Spleen (tissue), 11 donors: ENCODE measurements at regions not wholly inside any gene's neighbourhood (a gene's known extent, or its start where the extent isn't known, plus 50 kb on each side); places are given as distances from the start of the nearest gene placed in this dataset.
"Not testable (repeated sequence)": the region's sequence is repeated elsewhere in the genome, so short reads cannot be mapped to it uniquely, and the experiment has no call there.

Source experiments
- DNase-seq: peaks from one replicate; pipeline ENCODE4 v3.0.0-alpha.2; 2020
- H3K27ac ChIP-seq, 8 donors: fragments of 200-600 bp; sonication (generic) in 7 of 8; 1 replicate in 4 of 8; 2 replicates in 4 of 8; pipeline versions ENCODE4 v1.5.0 to v1.8.0; 2016 to 2021; ENCODE audit warnings: inconsistent platforms in 4 of 8, mild to moderate bottlenecking in 4 of 8, moderate library complexity in 1 of 8
- H3K27me3 ChIP-seq, 7 donors: fragments of 200-600 bp; sonication (generic) in 6 of 7; replicated peaks in 1 of 7; 1 replicate in 4 of 7; 2 replicates in 3 of 7; pipeline versions ENCODE4 v1.5.0 to v1.8.0; 2016 to 2021; ENCODE audit warnings: inconsistent platforms in 3 of 7, mild to moderate bottlenecking in 1 of 7
- H3K36me3 ChIP-seq, 6 donors: fragments of 200-600 bp; sonication (generic) in 5 of 6; 1 replicate in 4 of 6; 2 replicates in 2 of 6; pipeline versions ENCODE4 v1.5.0 to v1.8.0; 2016 to 2021; ENCODE audit warnings: inconsistent platforms in 2 of 6
- H3K4me1 ChIP-seq, 6 donors: fragments of 200-600 bp; sonication (generic) in 5 of 6; 1 replicate in 3 of 6; 2 replicates in 3 of 6; pipeline versions ENCODE4 v1.5.0 to v1.8.0; 2016 to 2021; ENCODE audit warnings: inconsistent platforms in 3 of 6
- H3K4me3 ChIP-seq, 8 donors: fragments of 200-600 bp; sonication (generic) in 7 of 8; 1 replicate in 4 of 8; 2 replicates in 4 of 8; pipeline versions ENCODE4 v1.5.0 to v1.8.0; 2016 to 2021; ENCODE audit warnings: inconsistent platforms in 4 of 8, mild to moderate bottlenecking in 4 of 8, moderate library complexity in 2 of 8
- H3K9me3 ChIP-seq, 8 donors: fragments of 200-600 bp; sonication (generic) in 7 of 8; 1 replicate in 4 of 8; 2 replicates in 4 of 8; pipeline versions ENCODE4 v1.5.0 to v1.8.0; 2016 to 2021; ENCODE audit warnings: inconsistent platforms in 4 of 8
- POLR2A ChIP-seq, 3 donors: fragments of 450-650 bp; IDR thresholded peaks; one replicate each; pipeline ENCODE4 v1.5.1; 2017; ENCODE audit warnings: antibody characterized with exemption in 3 of 3, mild to moderate bottlenecking in 1 of 3
- POLR2AphosphoS5 ChIP-seq, 3 donors: sonication (generic); formaldehyde crosslinking; IDR thresholded peaks; one replicate each; pipeline ENCODE4 v1.5.1; 2017; ENCODE audit warnings: antibody characterized with exemption in 3 of 3
- WGBS, 5 donors: extraction: QIAGEN DNeasy Blood & Tissue Kit in 3 of 5; methylation state at CpG; one replicate each; pipeline versions ENCODE4 v1.1.5 to v1.1.7; 2013 to 2018; 5-methylcytosine and 5-hydroxymethylcytosine counted together
- intact Hi-C: fragments of 100-400 bp; cut with DNase I; formaldehyde crosslinking; loops from one replicate; pipeline ENCODE4 v1.15.0; 2023; ENCODE audit warnings: low total_unique reads
- TF ChIP-seq, protein P1 (sequence below), 11 experiments: fragments of 200-600 bp in 7 of 11; fragments of 450-650 bp in 4 of 11; sonication (generic) in 4 of 11; IDR thresholded peaks in 8 of 11; conservative IDR thresholded peaks in 3 of 11; 1 replicate in 7 of 11; 2 replicates in 4 of 11; pipeline versions ENCODE4 v1.4.0 to v1.8.0; 2016 to 2021; ENCODE audit warnings: antibody characterized with exemption in 11 of 11, inconsistent platforms in 4 of 11, mild to moderate bottlenecking in 1 of 11
- donor health status: healthy with polysubstance abuse.
- donor health status: DM: no; HTN: no; CAD: no; lungs with moderate emphysema.
- donor health status: DM: no; HTN: no; CAD: no.
- donor health status: Bipolar disorder and iron deficiency.
- donor health status: healthy.
- donor health status: DM: no; HTN: no; CAD: no.
- donor health status: DM: yes; HTN: yes; CAD: no.

DNA sequence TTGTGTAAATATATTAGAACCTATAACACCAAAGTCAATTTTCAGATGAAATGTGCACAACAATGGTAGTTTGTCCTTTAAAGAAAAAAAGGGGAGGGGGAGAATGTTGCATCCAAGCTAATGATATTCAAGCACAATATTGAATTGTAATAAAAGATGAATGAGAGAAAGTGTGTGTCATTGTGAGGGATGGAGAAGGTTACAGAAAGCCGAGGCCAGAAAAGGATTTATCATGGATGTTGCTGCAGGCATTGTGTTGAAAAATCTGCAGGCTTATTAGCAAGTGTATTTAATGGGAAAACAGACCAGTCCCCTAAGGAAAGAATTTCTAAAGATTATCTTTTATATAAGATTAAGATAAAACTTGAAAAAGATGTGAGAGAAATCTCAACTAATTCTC, 186.5 kb downstream of the SPTSSA start:
- H3K4me1 ChIP-seq = no peaks in the 10 kb centered on the region
- no peaks in the 10 kb centered on the region for H3K36me3 ChIP-seq
- no peak overlapping the region for H3K4me3 ChIP-seq
- no peak for TF ChIP-seq POLR2A (IDR thresholded peaks at IDR 0.05)
- no peak for TF ChIP-seq POLR2AphosphoS5 (IDR thresholded peaks at IDR 0.05)
- TF ChIP-seq, protein P1, sequence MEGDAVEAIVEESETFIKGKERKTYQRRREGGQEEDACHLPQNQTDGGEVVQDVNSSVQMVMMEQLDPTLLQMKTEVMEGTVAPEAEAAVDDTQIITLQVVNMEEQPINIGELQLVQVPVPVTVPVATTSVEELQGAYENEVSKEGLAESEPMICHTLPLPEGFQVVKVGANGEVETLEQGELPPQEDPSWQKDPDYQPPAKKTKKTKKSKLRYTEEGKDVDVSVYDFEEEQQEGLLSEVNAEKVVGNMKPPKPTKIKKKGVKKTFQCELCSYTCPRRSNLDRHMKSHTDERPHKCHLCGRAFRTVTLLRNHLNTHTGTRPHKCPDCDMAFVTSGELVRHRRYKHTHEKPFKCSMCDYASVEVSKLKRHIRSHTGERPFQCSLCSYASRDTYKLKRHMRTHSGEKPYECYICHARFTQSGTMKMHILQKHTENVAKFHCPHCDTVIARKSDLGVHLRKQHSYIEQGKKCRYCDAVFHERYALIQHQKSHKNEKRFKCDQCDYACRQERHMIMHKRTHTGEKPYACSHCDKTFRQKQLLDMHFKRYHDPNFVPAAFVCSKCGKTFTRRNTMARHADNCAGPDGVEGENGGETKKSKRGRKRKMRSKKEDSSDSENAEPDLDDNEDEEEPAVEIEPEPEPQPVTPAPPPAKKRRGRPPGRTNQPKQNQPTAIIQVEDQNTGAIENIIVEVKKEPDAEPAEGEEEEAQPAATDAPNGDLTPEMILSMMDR (IDR thresholded peaks at IDR 0.05 in 8 of 11, conservative IDR thresholded peaks at IDR 0.05 in 3 of 11) = no peak
- H3K27ac ChIP-seq = no peak overlapping the region
- peaks cover 0 to 2% (median 0%) of the 10 kb centered on the region in 8 donors for H3K9me3 ChIP-seq
- WGBS, 5 donors = 70 to 94% (median 86%) methylated on average over 1 of the region's 1 CpG
- no peak for DNase-seq
- intact Hi-C loops = no loop called here
- no peaks in the 10 kb centered on the region for H3K27me3 ChIP-seq

DNA sequence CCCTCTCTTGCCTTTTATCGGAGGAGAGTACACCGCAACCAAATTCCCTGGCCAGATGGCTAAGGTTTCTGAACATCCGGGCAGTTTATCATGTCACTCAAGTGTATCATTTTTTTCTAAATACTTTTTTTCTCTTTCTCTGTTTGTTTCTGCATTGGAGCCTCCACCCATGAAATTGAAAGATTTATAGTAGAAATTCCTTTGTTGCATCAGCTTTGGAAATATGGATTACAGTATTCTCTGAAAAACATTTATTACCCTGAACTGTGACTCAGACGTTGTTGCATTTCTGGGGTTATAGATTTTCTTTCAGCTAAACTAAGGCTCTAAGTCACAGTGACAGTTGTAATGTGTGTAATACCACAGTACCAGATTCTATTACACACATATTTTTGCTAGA, 187.0 kb downstream of the SPTSSA start:
- no peak overlapping the region for H3K4me3 ChIP-seq
- no peak for DNase-seq
- intact Hi-C loops = no loop called here
- WGBS, 5 donors = 78 to 93% (median 80%) methylated on average over 4 of the region's 4 CpGs
- no peaks in the 10 kb centered on the region for H3K27me3 ChIP-seq
- H3K9me3 ChIP-seq = no peaks in the 10 kb centered on the region
- no peak for TF ChIP-seq POLR2AphosphoS5 (IDR thresholded peaks at IDR 0.05)
- TF ChIP-seq, protein P1 (IDR thresholded peaks at IDR 0.05 in 8 of 11, conservative IDR thresholded peaks at IDR 0.05 in 3 of 11) = no peak
- TF ChIP-seq POLR2A (IDR thresholded peaks at IDR 0.05) = no peak
- H3K4me1 ChIP-seq = no peaks in the 10 kb centered on the region
- no peak overlapping the region for H3K27ac ChIP-seq
- no peaks in the 10 kb centered on the region for H3K36me3 ChIP-seq

DNA sequence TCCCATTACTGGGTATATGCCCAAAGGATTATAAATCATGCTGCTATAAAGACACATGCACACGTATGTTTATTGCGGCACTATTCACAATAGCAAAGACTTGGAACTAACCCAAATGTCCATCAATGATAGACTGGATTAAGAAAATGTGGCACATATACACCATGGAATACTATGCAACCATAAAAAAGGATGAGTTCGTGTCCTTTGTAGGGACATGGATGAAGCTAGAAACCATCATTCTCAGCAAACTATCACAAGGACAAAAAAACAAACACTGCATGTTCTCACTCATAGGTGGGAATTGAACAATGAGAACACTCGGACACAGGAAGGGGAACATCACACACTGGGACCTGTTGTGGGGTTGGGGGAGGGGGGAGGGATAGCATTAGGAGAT, 188.3 kb downstream of the SPTSSA start:
- DNase-seq, H3K27me3 ChIP-seq, H3K36me3 ChIP-seq, intact Hi-C loops, H3K9me3 ChIP-seq, H3K4me3 ChIP-seq, H3K4me1 ChIP-seq, H3K27ac ChIP-seq: not testable (repeated sequence)
- 82 to 95% (median 93%) methylated on average over 1 to 3 of the region's 4 CpGs for WGBS, 5 donors

DNA sequence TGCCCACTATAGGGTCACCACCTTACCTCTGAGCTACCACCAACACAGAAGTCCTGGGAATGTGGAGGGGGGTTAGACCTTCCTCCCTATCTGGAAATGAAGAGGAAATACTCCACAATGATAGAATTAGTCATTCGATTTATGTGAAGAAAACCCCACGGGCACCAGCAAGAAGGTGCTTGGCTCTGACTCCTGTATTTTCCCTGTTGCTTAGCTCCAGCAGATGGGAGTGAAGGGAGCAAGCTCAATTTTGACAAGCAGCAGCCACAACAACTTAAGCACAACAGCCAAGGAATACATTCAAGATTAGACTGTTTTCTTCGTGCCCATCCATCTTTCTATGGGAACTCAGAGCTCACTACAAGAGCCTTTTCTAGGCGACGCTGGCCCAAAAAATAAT, 191.7 kb downstream of the SPTSSA start:
- Histone ChIP-seq H3K27ac (no peak overlapping the region), H3K4me3 (no peak overlapping the region), H3K36me3 (no peaks in the 10 kb centered on the region), H3K9me3 (no peaks in the 10 kb centered on the region), H3K4me1 (no peaks in the 10 kb centered on the region), H3K27me3 (peaks cover 0 to 26% (median 0%) of the 10 kb centered on the region in 7 donors)
- intact Hi-C loops = no loop called here
- TF ChIP-seq, protein P1 (IDR thresholded peaks at IDR 0.05 in 8 of 11, conservative IDR thresholded peaks at IDR 0.05 in 3 of 11) = no peak
- TF ChIP-seq POLR2AphosphoS5 (IDR thresholded peaks at IDR 0.05) (no peak), POLR2A (IDR thresholded peaks at IDR 0.05) (no peak)
- no peak for DNase-seq
- WGBS, 5 donors = 78 to 89% (median 82%) methylated on average over 5 of the region's 5 CpGs

DNA sequence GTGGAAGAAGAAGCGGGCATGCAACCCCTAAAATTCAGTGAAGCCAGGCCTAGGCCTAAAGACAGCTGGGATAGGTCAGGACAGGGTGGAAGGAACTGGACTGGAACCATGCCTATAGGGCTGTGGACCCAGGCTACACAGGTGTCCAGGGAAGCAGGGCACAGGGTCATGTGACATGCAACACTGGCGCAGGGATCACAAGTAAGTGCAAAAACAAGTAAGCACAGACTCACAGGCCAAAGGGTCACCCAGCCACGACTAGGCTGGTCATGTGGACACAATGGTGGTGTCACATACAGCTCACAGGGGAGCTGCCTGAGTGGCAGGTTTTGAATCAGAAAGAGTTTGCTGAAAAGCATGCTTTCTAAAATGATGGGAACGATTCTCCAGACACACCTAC, 195.7 kb downstream of the SPTSSA start:
- no peak overlapping the region for H3K27ac ChIP-seq
- peaks cover 0 to 26% (median 0%) of the 10 kb centered on the region in 7 donors for H3K27me3 ChIP-seq
- no peaks in the 10 kb centered on the region for H3K36me3 ChIP-seq
- H3K4me1 ChIP-seq = no peaks in the 10 kb centered on the region
- WGBS, 5 donors = 61 to 82% (median 79%) methylated on average over 4 of the region's 4 CpGs
- no peak overlapping the region for H3K4me3 ChIP-seq
- no peak for DNase-seq
- intact Hi-C loops = no loop called here
- H3K9me3 ChIP-seq = no peaks in the 10 kb centered on the region
- TF ChIP-seq, protein P1 (IDR thresholded peaks at IDR 0.05 in 8 of 11, conservative IDR thresholded peaks at IDR 0.05 in 3 of 11) = no peak
- TF ChIP-seq POLR2A (IDR thresholded peaks at IDR 0.05) (no peak), POLR2AphosphoS5 (IDR thresholded peaks at IDR 0.05) (no peak)
